BJ (cell line): ENCODE measurements at regions not wholly inside any gene's neighbourhood (a gene's known extent, or its start where the extent isn't known, plus 50 kb on each side); places are given as distances from the start of the nearest gene placed in this dataset.

Experiments used
- CTCF ChIA-PET: fragments of 350-600 bp; formaldehyde crosslinking; extraction: SDS; loops from one replicate; lab custom pipeline; 2021; ENCODE audit warnings: antibody characterized with exemption, inconsistent platforms; lab: Yijun Ruan, JAX
- POLR2A ChIA-PET: fragments of 300-600 bp; sonication (Branson Sonifier 250); formaldehyde crosslinking; extraction: SDS; loops from one replicate; lab custom pipeline; 2021; ENCODE audit warnings: antibody characterized with exemption; lab: Charles Lee
- DNase-seq: peaks from one replicate; pipeline ENCODE4 v3.0.0-alpha.2; 2011; ENCODE audit warnings: low read depth
- H3K27me3 ChIP-seq: 2 replicates; pipeline ENCODE4 v1.6.0; 2011; ENCODE audit warnings: low read length; ENCODE audit not compliant: control insufficient read depth, insufficient read depth
- H3K36me3 ChIP-seq: 2 replicates; pipeline ENCODE4 v1.5.1; 2011; ENCODE audit warnings: low read length; ENCODE audit not compliant: control insufficient read depth, insufficient read depth
- H3K4me3 ChIP-seq: 2 replicates; pipeline ENCODE4 v1.5.1; 2011; ENCODE audit warnings: low read depth, mild to moderate bottlenecking, control low read depth, low read length
- CTCF ChIP-seq: IDR thresholded peaks from 2 replicates; pipeline ENCODE4 v1.5.1; 2011; ENCODE audit warnings: low read depth, mild to moderate bottlenecking, control low read depth, inconsistent platforms, low read length, moderate library complexity; ENCODE audit not compliant: insufficient read depth

GRCh38 chr18:67417864-67418523 is 98.5 kb downstream of the DSEL start:
- Histone ChIP-seq H3K27me3 (no peaks in the 10 kb centered on the region), H3K4me3 (peak overlapping the region; percentile 0; the same call in 1 of the 2 replicates), H3K36me3 (no peaks in the 10 kb centered on the region)
- TF ChIP-seq CTCF = no peak
- DNase-seq = no peak
- CTCF ChIA-PET = no interaction called here
- POLR2A ChIA-PET = no interaction called here

- POLR2A ChIA-PET = no interaction called here
- no peak for DNase-seq
- no peak overlapping the region for H3K4me3 ChIP-seq
- no peaks in the 10 kb centered on the region for H3K36me3 ChIP-seq
- no peaks in the 10 kb centered on the region for H3K27me3 ChIP-seq
- CTCF ChIA-PET = no interaction called here
- no peak for TF ChIP-seq CTCF
These were observed 105.4 kb downstream of the DSEL start for GRCh38 chr18:67411116-67411515.

DNA sequence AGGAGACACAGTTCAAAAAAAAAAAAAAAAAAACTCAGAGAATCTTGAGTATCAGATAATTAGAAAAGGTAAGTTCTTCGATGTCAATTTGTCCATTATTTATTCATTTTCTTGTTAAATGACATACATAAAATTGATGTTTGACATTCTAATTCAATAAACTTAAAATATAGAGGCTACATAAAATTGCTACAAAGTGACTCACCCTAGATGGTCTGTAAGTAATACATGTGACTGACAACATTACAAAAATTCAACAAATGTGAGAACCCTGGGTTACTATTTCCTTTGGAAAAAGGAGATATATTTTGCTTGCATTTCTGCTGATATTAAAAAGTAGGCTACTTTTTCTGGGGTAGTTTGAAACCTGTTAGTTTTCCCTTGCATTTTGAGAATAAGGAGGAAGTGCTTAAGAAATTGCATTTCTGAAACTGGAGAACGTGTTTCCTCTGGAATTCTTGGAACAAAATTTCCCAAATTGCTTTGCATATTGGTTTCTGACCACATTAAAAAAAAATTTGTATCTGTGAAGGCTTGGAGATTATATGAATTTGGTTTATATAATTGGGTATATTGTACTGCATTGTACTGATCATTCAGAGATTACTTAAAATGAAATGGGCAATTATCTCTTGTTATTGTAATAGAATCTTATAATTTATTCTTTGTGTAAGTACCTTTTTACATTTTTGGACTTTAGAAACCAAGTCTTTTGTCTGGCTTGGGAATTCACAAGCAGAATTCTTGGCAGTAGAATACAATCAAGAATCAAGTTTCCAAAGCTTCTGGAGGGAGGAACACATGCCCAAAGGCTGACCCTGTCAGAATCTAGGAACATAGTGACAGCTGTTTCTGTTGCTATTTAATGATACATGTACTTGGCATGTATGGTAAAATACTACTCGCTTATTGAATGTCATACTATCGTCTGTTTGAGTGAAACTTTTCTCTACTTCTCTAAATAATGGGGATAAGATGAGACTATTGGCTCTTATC is 106.1 kb downstream of the DSEL start:
- POLR2A ChIA-PET = no interaction called here
- CTCF ChIA-PET = no interaction called here
- no peak overlapping the region for H3K4me3 ChIP-seq
- H3K27me3 ChIP-seq = no peaks in the 10 kb centered on the region
- DNase-seq = no peak
- no peaks in the 10 kb centered on the region for H3K36me3 ChIP-seq
- no peak for TF ChIP-seq CTCF

DNA sequence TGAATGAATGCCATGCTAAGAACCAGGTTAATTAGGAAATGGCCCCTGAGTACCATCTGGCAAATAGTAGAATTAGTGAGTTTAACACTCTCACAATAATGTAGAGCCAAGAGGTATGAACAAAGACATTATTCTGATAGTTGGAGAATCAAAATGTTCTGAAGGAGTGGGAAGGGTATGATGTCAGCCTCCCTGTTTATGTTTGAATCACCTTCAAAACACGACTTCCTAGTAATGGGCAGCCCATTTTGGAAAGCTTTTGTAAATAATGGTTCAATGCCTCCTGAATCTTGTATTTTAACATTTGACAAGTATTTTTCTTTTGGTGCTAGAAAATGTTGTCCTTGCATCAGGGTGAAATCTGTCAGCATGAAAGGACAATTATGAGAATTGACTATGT is 108.3 kb downstream of the DSEL start:
- CTCF ChIA-PET = no interaction called here
- no peaks in the 10 kb centered on the region for H3K27me3 ChIP-seq
- no peak for DNase-seq
- TF ChIP-seq CTCF = no peak
- no peaks in the 10 kb centered on the region for H3K36me3 ChIP-seq
- POLR2A ChIA-PET = no interaction called here
- no peak overlapping the region for H3K4me3 ChIP-seq

DNA sequence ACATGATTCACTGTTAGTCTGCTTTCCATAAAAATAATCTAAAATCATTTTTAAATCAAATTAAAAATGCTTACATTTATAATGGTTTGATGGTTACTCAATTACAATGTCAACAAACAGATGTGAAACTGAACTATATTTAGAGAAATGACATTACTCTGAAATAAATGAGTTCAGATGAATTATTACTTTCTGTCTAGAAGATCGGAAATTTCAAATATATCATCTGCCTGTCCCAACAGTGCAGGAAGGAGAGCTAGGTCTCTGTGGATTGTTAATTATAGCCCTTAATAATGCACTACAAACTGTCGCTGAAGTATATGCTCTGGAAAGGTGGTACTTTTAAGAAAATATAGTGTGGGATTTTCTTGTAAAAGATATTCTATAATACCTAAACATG is 109.8 kb downstream of the DSEL start:
- Histone ChIP-seq H3K27me3 (no peaks in the 10 kb centered on the region), H3K36me3 (no peaks in the 10 kb centered on the region), H3K4me3 (no peak overlapping the region)
- DNase-seq = no peak
- ChIA-PET POLR2A (no interaction called here), CTCF (no interaction called here)
- TF ChIP-seq CTCF = no peak
